K562 (cell line): ENCODE measurements at regions not wholly inside any gene's neighbourhood (a gene's known extent, or its start where the extent isn't known, plus 50 kb on each side); places are given as distances from the start of the nearest gene placed in this dataset.

Experiments used
- CC2D1A ChIP-seq: fragments of 450-650 bp; IDR thresholded peaks from 2 replicates; pipeline ENCODE4 v1.6.1; 2017; ENCODE audit warnings: mild to moderate bottlenecking
- CREB1 ChIP-seq, 2 experiments: sonication (generic) in 1 of 2; formaldehyde crosslinking in 1 of 2; IDR thresholded peaks; 2 replicates each; pipeline versions ENCODE4 v1.6.1 to v1.8.0; 2012 to 2022; ENCODE audit warnings: inconsistent platforms in 1 of 2, mild to moderate bottlenecking in 1 of 2, missing genetic modification reagents in 1 of 2, moderate library complexity in 1 of 2
- FOXK1 ChIP-seq: sonication (generic); formaldehyde crosslinking; IDR thresholded peaks from 2 replicates; pipeline ENCODE4 v1.8.0; 2022; ENCODE audit warnings: missing genetic modification reagents, mild to moderate bottlenecking, borderline replicate concordance
- GTF2E2 ChIP-seq: fragments of 200-800 bp; sonication (Bioruptor generic); IDR thresholded peaks from 2 replicates; pipeline ENCODE4 v1.6.1; 2016; ENCODE audit warnings: missing genetic modification characterization, missing compliant biosample characterization
- NCOA1 ChIP-seq: fragments of 450-650 bp; IDR thresholded peaks from 2 replicates; pipeline ENCODE4 v1.6.1; 2016; ENCODE audit warnings: low read depth
- TEAD4 ChIP-seq, 2 experiments: sonication (generic) in 1 of 2; formaldehyde crosslinking in 1 of 2; IDR thresholded peaks; 2 replicates each; pipeline versions ENCODE4 v1.6.1 to v1.8.0; 2012 to 2022; ENCODE audit warnings: borderline replicate concordance in 1 of 2, inconsistent platforms in 1 of 2, low read length in 1 of 2, mild to moderate bottlenecking in 1 of 2, missing genetic modification reagents in 1 of 2
- YY1 ChIP-seq, 3 experiments: IDR thresholded peaks; 2 replicates each; pipeline ENCODE4 v1.6.1; 2011; ENCODE audit warnings: low read length in 2 of 3, mild to moderate bottlenecking in 2 of 3, moderate library complexity in 2 of 3, borderline replicate concordance in 1 of 3, control low read depth in 1 of 3, low read depth in 1 of 3; ENCODE audit not compliant: insufficient read depth in 3 of 3, insufficient replicate concordance in 2 of 3, control insufficient read depth in 1 of 3, insufficient read length in 1 of 3; ENCODE audit errors: extremely low read depth in 1 of 3
- TF ChIP-seq, protein P1 (sequence below): fragments of 250-450 bp; sonication (Bioruptor Pico); IDR thresholded peaks from 2 replicates; pipeline ENCODE4 v1.8.0; 2021; ENCODE audit warnings: moderate library complexity, mild to moderate bottlenecking, inconsistent platforms
- TF ChIP-seq, protein P2 (sequence below), 3 experiments: IDR thresholded peaks in 2 of 3; conservative IDR thresholded peaks in 1 of 3; 2 replicates each; pipeline ENCODE4 v1.5.1; 2011 to 2012; ENCODE audit warnings: low read length in 3 of 3, mild to moderate bottlenecking in 3 of 3, control low read depth in 2 of 3, improper control_type of control experiment in 1 of 3, inconsistent platforms in 1 of 3, low read depth in 1 of 3, mixed read lengths in 1 of 3, moderate library complexity in 1 of 3; ENCODE audit not compliant: insufficient read depth in 2 of 3

DNA sequence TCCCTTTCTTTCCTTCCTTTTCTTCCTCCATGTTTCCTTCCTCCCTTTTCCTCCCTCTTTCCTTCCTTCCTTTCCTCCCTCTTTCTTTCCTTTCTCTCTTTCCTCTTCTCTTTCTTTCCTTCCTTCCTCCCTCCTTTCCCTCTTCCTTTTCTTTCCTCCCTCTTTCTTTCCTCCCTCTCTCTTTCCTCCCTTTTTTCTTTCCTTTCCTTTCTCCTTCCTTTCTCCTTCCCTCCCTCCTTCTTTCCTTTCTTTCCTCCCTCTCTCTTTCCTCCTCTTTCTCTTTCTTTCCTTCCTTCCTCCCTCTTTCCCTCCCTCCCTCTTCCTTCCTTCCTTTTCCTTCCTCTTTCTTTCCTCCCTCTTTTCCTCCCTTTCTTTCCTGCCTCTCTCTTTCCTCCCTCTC lies 86.3 kb upstream of the FERMT1 start:
- TF ChIP-seq, protein P1, sequence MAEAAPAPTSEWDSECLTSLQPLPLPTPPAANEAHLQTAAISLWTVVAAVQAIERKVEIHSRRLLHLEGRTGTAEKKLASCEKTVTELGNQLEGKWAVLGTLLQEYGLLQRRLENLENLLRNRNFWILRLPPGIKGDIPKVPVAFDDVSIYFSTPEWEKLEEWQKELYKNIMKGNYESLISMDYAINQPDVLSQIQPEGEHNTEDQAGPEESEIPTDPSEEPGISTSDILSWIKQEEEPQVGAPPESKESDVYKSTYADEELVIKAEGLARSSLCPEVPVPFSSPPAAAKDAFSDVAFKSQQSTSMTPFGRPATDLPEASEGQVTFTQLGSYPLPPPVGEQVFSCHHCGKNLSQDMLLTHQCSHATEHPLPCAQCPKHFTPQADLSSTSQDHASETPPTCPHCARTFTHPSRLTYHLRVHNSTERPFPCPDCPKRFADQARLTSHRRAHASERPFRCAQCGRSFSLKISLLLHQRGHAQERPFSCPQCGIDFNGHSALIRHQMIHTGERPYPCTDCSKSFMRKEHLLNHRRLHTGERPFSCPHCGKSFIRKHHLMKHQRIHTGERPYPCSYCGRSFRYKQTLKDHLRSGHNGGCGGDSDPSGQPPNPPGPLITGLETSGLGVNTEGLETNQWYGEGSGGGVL (CRISPR knock-in tag): no peak
- TF ChIP-seq, protein P2, sequence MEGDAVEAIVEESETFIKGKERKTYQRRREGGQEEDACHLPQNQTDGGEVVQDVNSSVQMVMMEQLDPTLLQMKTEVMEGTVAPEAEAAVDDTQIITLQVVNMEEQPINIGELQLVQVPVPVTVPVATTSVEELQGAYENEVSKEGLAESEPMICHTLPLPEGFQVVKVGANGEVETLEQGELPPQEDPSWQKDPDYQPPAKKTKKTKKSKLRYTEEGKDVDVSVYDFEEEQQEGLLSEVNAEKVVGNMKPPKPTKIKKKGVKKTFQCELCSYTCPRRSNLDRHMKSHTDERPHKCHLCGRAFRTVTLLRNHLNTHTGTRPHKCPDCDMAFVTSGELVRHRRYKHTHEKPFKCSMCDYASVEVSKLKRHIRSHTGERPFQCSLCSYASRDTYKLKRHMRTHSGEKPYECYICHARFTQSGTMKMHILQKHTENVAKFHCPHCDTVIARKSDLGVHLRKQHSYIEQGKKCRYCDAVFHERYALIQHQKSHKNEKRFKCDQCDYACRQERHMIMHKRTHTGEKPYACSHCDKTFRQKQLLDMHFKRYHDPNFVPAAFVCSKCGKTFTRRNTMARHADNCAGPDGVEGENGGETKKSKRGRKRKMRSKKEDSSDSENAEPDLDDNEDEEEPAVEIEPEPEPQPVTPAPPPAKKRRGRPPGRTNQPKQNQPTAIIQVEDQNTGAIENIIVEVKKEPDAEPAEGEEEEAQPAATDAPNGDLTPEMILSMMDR (IDR thresholded peaks at IDR 0.05 in 2 of 3, conservative IDR thresholded peaks at IDR 0.05 in 1 of 3; ENCODE audit: insufficient read depth in 2 of 3, low read depth in 1 of 3, low read length in 3 of 3): no peak
- TF ChIP-seq YY1 (IDR thresholded peaks at IDR 0.05; ENCODE audit: borderline replicate concordance in 1 of 3, control insufficient read depth in 1 of 3, extremely low read depth in 1 of 3, insufficient read depth in 3 of 3, insufficient read length in 1 of 3, insufficient replicate concordance in 2 of 3, low read depth in 1 of 3, low read length in 2 of 3): no peak
- no peak for TF ChIP-seq TEAD4 (IDR thresholded peaks at IDR 0.05; ENCODE audit: low read length)
- TF ChIP-seq TEAD4 (CRISPR knock-in tag; IDR thresholded peaks at IDR 0.05; ENCODE audit: borderline replicate concordance): no peak
- no peak for TF ChIP-seq CREB1 (IDR thresholded peaks at IDR 0.05)
- no peak for TF ChIP-seq CREB1 (CRISPR knock-in tag; IDR thresholded peaks at IDR 0.05)
- TF ChIP-seq FOXK1: no peak
- no peak for TF ChIP-seq GTF2E2
- no peak for TF ChIP-seq CC2D1A
- TF ChIP-seq NCOA1: no peak
